CD4-positive, alpha-beta T cell (primary cell): ENCODE measurements at regions not wholly inside any gene's neighbourhood (a gene's known extent, or its start where the extent isn't known, plus 50 kb on each side); places are given as distances from the start of the nearest gene placed in this dataset.

Experiments used
- ATAC-seq: fragments of 200-7000 bp; cut with Tn5 transposase; one replicate; pipeline ENCODE4 v1.10.0; 2022; ENCODE audit warnings: mild to moderate bottlenecking; ENCODE audit not compliant: poor library complexity
- CTCF ChIA-PET: fragments of 350-600 bp; sonication (Branson Sonifier 250); formaldehyde crosslinking; loops from one replicate; lab custom pipeline; 2021; ENCODE audit warnings: antibody characterized with exemption, inconsistent platforms; lab: Charles Lee
- POLR2A ChIA-PET: fragments of 350-600 bp; sonication (Branson Sonifier 250); formaldehyde crosslinking; loops from one replicate; lab custom pipeline; 2021; ENCODE audit warnings: antibody characterized with exemption, inconsistent platforms; lab: Charles Lee
- DNase-seq, 14 experiments: peaks; one replicate each; pipeline ENCODE4 v3.0.0-alpha.2; 2013 to 2020; ENCODE audit warnings: mixed read lengths in 2 of 14
- H3K27ac ChIP-seq, 2 donors: one replicate each; pipeline versions ENCODE4 v1.5.1 to v1.7.0; 2013; ENCODE audit warnings: low read length in 2 of 2, low read depth in 1 of 2, mild to moderate bottlenecking in 1 of 2
- H3K27me3 ChIP-seq, 2 experiments: 1 replicate in 1 of 2; 2 replicates in 1 of 2; pipeline versions ENCODE4 v1.6.1 to v1.7.0; 2013; ENCODE audit warnings: low read length in 2 of 2, control low read depth in 1 of 2, mild to moderate bottlenecking in 1 of 2, moderate library complexity in 1 of 2; ENCODE audit not compliant: insufficient read depth in 2 of 2, control insufficient read depth in 1 of 2
- H3K36me3 ChIP-seq: one replicate; pipeline ENCODE4 v1.6.1; 2013; ENCODE audit warnings: low read length, control low read depth; ENCODE audit not compliant: insufficient read depth
- H3K4me1 ChIP-seq: one replicate; pipeline ENCODE4 v1.6.1; 2013; ENCODE audit warnings: low read length, control low read depth; ENCODE audit not compliant: insufficient read depth
- H3K4me3 ChIP-seq: one replicate; pipeline ENCODE4 v1.5.1; 2013; ENCODE audit warnings: mild to moderate bottlenecking, low read length, moderate library complexity
- H3K9me3 ChIP-seq, 2 experiments: 1 replicate in 1 of 2; 2 replicates in 1 of 2; pipeline versions ENCODE4 v1.6.1 to v1.7.0; 2013; ENCODE audit warnings: low read length in 2 of 2, mild to moderate bottlenecking in 2 of 2, control low read depth in 1 of 2, moderate library complexity in 1 of 2; ENCODE audit not compliant: control insufficient read depth in 1 of 2, insufficient read depth in 1 of 2
- H3K27ac Mint-ChIP-seq: one replicate; pipeline ENCODE4 v1.8.0; 2020; ENCODE audit warnings: mixed read lengths
- H3K27me3 Mint-ChIP-seq: one replicate; pipeline ENCODE4 v1.8.0; 2021; ENCODE audit warnings: mixed read lengths
- H3K36me3 Mint-ChIP-seq: one replicate; pipeline ENCODE4 v1.8.0; 2021; ENCODE audit warnings: low read depth, mixed read lengths
- H3K4me1 Mint-ChIP-seq: one replicate; pipeline ENCODE4 v1.8.0; 2021; ENCODE audit warnings: low read depth, mixed read lengths
- H3K4me3 Mint-ChIP-seq: one replicate; pipeline ENCODE4 v1.8.0; 2020; ENCODE audit warnings: mild to moderate bottlenecking, mixed read lengths
- H3K9me3 Mint-ChIP-seq: one replicate; pipeline ENCODE4 v1.8.0; 2020; ENCODE audit warnings: mixed read lengths
- CTCF ChIP-seq: fragments of 200-600 bp; IDR thresholded peaks from one replicate; pipeline ENCODE4 v1.8.0; 2022; ENCODE audit warnings: antibody characterized with exemption, mild to moderate bottlenecking
- intact Hi-C, 2 experiments: fragments of 100-400 bp; cut with DNase I in 1 of 2; cut with micrococcal nuclease in 1 of 2; formaldehyde crosslinking; loops; one replicate each; pipeline versions ENCODE4 v1.15.1 to v1.9.0; 2023 to 2025; cut with DNase I, micrococcal nuclease

- ChIA-PET CTCF (no interaction called here), POLR2A (no interaction called here)
- H3K27ac Mint-ChIP-seq = no peak overlapping the region
- ATAC-seq = no peak
- Histone ChIP-seq H3K27ac (no peak overlapping the region), H3K4me1 (no peaks in the 10 kb centered on the region), H3K27me3 (peaks cover 0 to 2% of the 10 kb centered on the region in 2 experiments), H3K36me3 (no peaks in the 10 kb centered on the region), H3K4me3 (no peak overlapping the region), H3K9me3 (peaks cover 5 to 9% of the 10 kb centered on the region in 2 experiments)
- H3K27me3 Mint-ChIP-seq = peaks cover 9% of the 10 kb centered on the region
- peaks cover 5% of the 10 kb centered on the region for H3K9me3 Mint-ChIP-seq
- TF ChIP-seq CTCF = no peak
- intact Hi-C loops = no loop called here
- H3K36me3 Mint-ChIP-seq = no peaks in the 10 kb centered on the region
- no peaks in the 10 kb centered on the region for H3K4me1 Mint-ChIP-seq
- no peak for DNase-seq
- no peak overlapping the region for H3K4me3 Mint-ChIP-seq
Observed at GRCh38 chr1:230536641-230537155, 105.6 kb upstream of the COG2 start.

GRCh38 chr1:230534224-230534623, 108.1 kb upstream of the COG2 start:
- Histone ChIP-seq H3K27me3 (peaks cover 0 to 2% of the 10 kb centered on the region in 2 experiments), H3K27ac (no peak overlapping the region), H3K4me3 (no peak overlapping the region), H3K36me3 (no peaks in the 10 kb centered on the region), H3K9me3 (peaks cover 5 to 9% of the 10 kb centered on the region in 2 experiments), H3K4me1 (no peaks in the 10 kb centered on the region)
- ATAC-seq (no peak), DNase-seq (no peak)
- Mint-ChIP-seq H3K4me3 (no peak overlapping the region), H3K4me1 (no peaks in the 10 kb centered on the region), H3K27me3 (peaks cover 21% of the 10 kb centered on the region), H3K36me3 (no peaks in the 10 kb centered on the region), H3K9me3 (peaks cover 18% of the 10 kb centered on the region), H3K27ac (no peak overlapping the region)
- TF ChIP-seq CTCF = no peak
- ChIA-PET CTCF (no interaction called here), POLR2A (no interaction called here)
- intact Hi-C loops = no loop called here

- H3K27ac ChIP-seq = no peak overlapping the region
- no peak overlapping the region for H3K4me3 Mint-ChIP-seq
- no peaks in the 10 kb centered on the region for H3K36me3 Mint-ChIP-seq
- H3K27ac Mint-ChIP-seq = no peak overlapping the region
- peaks cover 34% of the 10 kb centered on the region for H3K27me3 Mint-ChIP-seq
- TF ChIP-seq CTCF = no peak
- no peak for DNase-seq
- ChIA-PET POLR2A (no interaction called here), CTCF (no interaction called here)
- peaks cover 18% of the 10 kb centered on the region for H3K9me3 Mint-ChIP-seq
- H3K9me3 ChIP-seq = peaks cover 5 to 15% of the 10 kb centered on the region in 2 experiments
- H3K27me3 ChIP-seq = peaks cover 0 to 13% of the 10 kb centered on the region in 2 experiments
- ATAC-seq = no peak
- intact Hi-C loops = no loop called here
- H3K4me1 Mint-ChIP-seq = no peaks in the 10 kb centered on the region
- H3K36me3 ChIP-seq = no peaks in the 10 kb centered on the region
- H3K4me3 ChIP-seq = no peak overlapping the region
- H3K4me1 ChIP-seq = no peaks in the 10 kb centered on the region
Observed at GRCh38 chr1:230531103-230531502, 105.0 kb upstream of the PGBD5 start.
